Stimulated activated naive B cell treated with anti-CD40 and anti-IgM and Interleukin-4, amounts not matched to agents 10 μg/mL and 1 μg/mL and 100 μg/mL, for 72 hours (primary cell): ENCODE measurements at regions not wholly inside any gene's neighbourhood (a gene's known extent, or its start where the extent isn't known, plus 50 kb on each side); places are given as distances from the start of the nearest gene placed in this dataset.

Source experiments
- ATAC-seq, 2 donors: fragments of 150-1000 bp; cut with Tn5 transposase; replicated peaks; 2 replicates each; pipeline ENCODE4 v1.10.0; 2021; ENCODE audit warnings: moderate library complexity in 1 of 2
- DNase-seq: peaks from one replicate; pipeline ENCODE4 v3.0.0; 2021
- H3K27ac Mint-ChIP-seq: one replicate; pipeline ENCODE4 v1.8.0; 2022; ENCODE audit warnings: mild to moderate bottlenecking, mixed read lengths
- H3K27me3 Mint-ChIP-seq, 2 donors: one replicate each; pipeline ENCODE4 v1.8.0; 2022; ENCODE audit warnings: mixed read lengths in 2 of 2
- H3K36me3 Mint-ChIP-seq, 2 donors: one replicate each; pipeline ENCODE4 v1.8.0; 2022; ENCODE audit warnings: mixed read lengths in 2 of 2, mild to moderate bottlenecking in 1 of 2
- H3K4me1 Mint-ChIP-seq, 2 donors: one replicate each; pipeline ENCODE4 v1.8.0; 2022; ENCODE audit warnings: mixed read lengths in 2 of 2, mild to moderate bottlenecking in 1 of 2
- H3K4me3 Mint-ChIP-seq, 2 donors: one replicate each; pipeline ENCODE4 v1.8.0; 2022; ENCODE audit warnings: mild to moderate bottlenecking in 2 of 2, mixed read lengths in 2 of 2, moderate library complexity in 1 of 2
- H3K9me3 Mint-ChIP-seq, 2 donors: one replicate each; pipeline ENCODE4 v1.8.0; 2022; ENCODE audit warnings: mixed read lengths in 2 of 2, mild to moderate bottlenecking in 1 of 2

DNA sequence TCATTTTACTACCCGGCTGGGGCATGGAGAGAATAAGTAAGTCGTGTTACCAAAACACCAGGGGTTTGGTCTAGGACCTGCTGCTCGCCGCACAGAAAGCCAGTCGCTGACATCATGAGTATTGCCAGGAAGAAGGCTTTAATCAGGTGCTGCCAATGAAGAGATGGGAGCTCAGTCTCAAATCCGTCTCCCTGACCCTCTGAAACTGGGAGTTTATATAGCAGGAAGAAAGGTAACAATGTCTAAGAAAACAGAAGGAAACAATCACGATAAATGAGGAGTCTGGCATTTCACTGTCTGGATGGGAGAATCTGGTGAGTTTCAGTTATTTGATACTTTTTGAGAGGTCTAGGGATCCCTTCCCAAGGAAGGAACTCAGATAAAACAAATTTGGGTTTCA, 437.9 kb upstream of the JARID2 start:
- H3K36me3 Mint-ChIP-seq: peaks cover 0 to 5% of the 10 kb centered on the region in 2 donors
- H3K27me3 Mint-ChIP-seq: no peaks in the 10 kb centered on the region
- H3K4me3 Mint-ChIP-seq: no peak overlapping the region
- H3K4me1 Mint-ChIP-seq: peaks cover 6 to 9% of the 10 kb centered on the region in 2 donors
- ATAC-seq: no peak
- DNase-seq: no peak
- peaks cover 6 to 9% of the 10 kb centered on the region in 2 donors for H3K9me3 Mint-ChIP-seq
- no peak overlapping the region for H3K27ac Mint-ChIP-seq

DNA sequence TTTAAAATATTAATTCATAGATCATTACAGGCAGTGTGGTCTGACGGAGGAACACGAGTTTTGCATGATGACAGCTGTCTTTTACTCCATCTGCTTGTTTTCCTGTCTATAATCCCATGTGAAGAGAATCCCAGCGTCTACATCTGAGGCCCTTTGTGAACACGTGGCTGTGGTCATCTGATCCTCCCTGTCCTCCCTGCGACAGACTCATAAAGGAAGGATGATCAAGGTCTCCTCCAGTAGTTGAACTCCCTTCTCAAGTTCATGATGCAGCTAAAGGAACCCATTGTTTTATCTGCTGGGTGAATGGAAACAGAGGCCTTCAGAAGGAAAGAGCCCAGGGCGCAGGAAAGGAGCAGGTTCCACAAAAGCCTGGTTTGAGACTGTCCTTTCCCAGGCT, 435.8 kb upstream of the JARID2 start:
- DNase-seq: no peak
- Mint-ChIP-seq H3K4me3 (no peak overlapping the region), H3K27me3 (no peaks in the 10 kb centered on the region), H3K4me1 (peaks cover 3 to 6% of the 10 kb centered on the region in 2 donors), H3K9me3 (peaks cover 6 to 9% of the 10 kb centered on the region in 2 donors), H3K36me3 (peaks cover 0 to 5% of the 10 kb centered on the region in 2 donors), H3K27ac (no peak overlapping the region)
- no peak for ATAC-seq

DNA sequence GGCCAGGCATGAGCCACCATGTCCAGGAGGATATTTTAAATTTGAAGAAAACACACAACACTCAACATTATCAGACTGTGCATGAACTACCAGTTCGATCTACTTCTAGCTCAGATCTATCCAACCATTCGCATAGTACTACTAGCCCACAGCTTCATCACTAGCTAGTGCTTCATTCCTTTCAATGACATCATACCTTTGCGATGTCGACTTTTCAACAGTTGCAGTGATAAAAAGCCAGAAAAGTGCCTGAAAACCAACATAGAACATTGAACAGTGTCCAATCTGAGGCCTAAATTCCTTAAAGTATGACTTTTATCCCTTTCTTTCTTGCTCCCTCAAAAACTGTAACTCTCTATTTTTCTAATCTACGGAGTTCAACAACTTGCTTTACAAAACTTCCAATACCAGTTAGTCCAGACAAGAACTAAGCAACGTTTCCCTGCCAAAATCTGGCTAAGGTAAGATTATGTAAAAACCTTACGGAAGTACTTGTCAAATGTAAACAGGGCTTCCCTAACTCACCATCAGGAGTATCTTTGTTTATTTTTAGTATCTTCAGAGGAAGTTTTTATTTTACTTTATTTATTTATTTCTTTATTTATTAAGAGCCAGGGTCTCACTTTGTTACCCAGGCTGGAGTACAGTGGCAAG, 434.0 kb upstream of the JARID2 start:
- DNase-seq (no peak), ATAC-seq (no peak)
- Mint-ChIP-seq H3K4me3 (no peak overlapping the region), H3K9me3 (peaks cover 4 to 6% of the 10 kb centered on the region in 2 donors), H3K27ac (no peak overlapping the region), H3K4me1 (peaks cover 3 to 12% of the 10 kb centered on the region in 2 donors), H3K27me3 (no peaks in the 10 kb centered on the region), H3K36me3 (peaks cover 0 to 5% of the 10 kb centered on the region in 2 donors)

DNA sequence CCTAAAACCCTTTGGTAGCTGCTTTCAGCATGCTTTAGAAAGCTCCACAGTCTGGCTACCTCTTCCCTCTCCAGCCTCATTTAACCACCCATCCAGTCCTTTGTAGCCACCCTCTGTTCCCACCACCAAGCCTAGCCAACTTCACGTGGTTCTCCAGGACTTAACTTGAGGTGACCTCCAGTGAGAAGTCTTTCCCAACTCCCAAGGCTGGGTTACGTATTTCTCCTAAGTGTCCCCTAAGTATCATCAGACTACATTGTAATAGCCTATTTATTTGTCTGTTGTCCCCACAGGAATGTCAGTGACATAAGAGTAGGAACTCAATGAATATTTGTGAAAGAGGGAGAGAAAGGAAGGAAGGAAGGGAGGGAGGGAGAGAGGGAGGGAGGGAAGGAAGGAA, 431.9 kb upstream of the JARID2 start:
- no peaks in the 10 kb centered on the region for H3K36me3 Mint-ChIP-seq
- H3K9me3 Mint-ChIP-seq: no peaks in the 10 kb centered on the region
- H3K4me1 Mint-ChIP-seq: peaks cover 5 to 12% of the 10 kb centered on the region in 2 donors
- no peak overlapping the region for H3K4me3 Mint-ChIP-seq
- H3K27ac Mint-ChIP-seq: no peak overlapping the region
- H3K27me3 Mint-ChIP-seq: no peaks in the 10 kb centered on the region
- DNase-seq (no peak), ATAC-seq (no peak)

DNA sequence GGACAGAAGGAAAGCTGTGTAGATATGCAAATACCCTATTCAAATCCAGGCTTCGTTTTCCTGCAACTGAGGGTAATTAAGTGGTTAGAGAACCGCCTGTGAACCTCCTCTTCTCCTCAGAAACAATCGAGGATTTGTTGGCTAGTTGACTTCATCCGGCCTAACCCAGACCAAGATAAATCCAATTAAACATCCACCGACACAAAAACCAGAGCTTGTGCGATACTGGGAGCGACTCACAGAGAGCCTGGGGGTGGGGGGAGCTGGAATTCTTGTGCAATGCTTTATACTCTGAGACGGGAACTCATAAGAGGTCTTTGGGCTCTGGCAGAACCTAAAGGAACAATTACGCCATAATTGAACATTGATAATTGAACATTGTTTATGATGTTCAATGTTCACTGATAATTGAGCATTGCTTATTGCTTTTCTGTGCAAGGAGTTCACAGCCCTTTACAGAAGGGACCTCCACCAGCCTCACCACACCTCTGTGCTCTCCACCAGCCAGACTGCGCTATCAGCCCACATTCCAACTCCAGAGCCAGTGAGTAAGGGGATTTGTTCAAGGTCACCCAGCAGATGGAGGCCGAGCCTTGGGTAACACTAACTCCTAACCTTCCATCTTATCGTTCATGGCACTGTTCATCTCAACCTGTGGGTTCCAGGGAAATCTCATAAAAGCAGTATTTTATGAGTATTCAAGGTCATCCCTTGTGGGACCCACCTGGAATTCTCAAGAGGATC, 429.6 kb upstream of the JARID2 start:
- DNase-seq (no peak), ATAC-seq (no peak)
- H3K27me3 Mint-ChIP-seq: no peaks in the 10 kb centered on the region
- peaks cover 0 to 4% of the 10 kb centered on the region in 2 donors for H3K36me3 Mint-ChIP-seq
- no peak overlapping the region for H3K27ac Mint-ChIP-seq
- no peak overlapping the region for H3K4me3 Mint-ChIP-seq
- peaks cover 0 to 3% of the 10 kb centered on the region in 2 donors for H3K9me3 Mint-ChIP-seq
- H3K4me1 Mint-ChIP-seq: peaks cover 18 to 28% of the 10 kb centered on the region in 2 donors

DNA sequence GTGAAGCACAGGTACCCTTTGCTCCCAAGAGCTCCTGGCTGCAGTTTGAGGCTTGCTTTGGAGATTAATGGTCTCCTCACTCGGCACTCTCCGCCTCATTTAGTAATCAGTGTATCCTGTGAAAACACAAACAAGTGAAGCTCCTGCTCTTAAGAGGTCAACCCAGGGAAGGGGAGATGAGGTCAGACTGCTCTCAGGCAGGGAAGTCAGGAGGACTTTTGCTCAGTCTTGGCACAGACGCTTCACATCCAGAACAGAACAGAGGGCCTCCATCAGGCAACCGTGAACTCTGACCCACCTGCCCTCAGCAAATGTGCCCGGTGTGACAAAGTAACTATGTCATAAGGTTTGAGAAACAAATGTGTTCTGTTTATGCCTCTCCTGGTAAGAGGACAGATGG, 428.8 kb upstream of the JARID2 start:
- Mint-ChIP-seq H3K36me3 (peaks cover 0 to 4% of the 10 kb centered on the region in 2 donors), H3K4me1 (peaks cover 21 to 36% of the 10 kb centered on the region in 2 donors), H3K27ac (no peak overlapping the region), H3K9me3 (peaks cover 0 to 3% of the 10 kb centered on the region in 2 donors), H3K27me3 (no peaks in the 10 kb centered on the region), H3K4me3 (no peak overlapping the region)
- DNase-seq (no peak), ATAC-seq (no peak)

DNA sequence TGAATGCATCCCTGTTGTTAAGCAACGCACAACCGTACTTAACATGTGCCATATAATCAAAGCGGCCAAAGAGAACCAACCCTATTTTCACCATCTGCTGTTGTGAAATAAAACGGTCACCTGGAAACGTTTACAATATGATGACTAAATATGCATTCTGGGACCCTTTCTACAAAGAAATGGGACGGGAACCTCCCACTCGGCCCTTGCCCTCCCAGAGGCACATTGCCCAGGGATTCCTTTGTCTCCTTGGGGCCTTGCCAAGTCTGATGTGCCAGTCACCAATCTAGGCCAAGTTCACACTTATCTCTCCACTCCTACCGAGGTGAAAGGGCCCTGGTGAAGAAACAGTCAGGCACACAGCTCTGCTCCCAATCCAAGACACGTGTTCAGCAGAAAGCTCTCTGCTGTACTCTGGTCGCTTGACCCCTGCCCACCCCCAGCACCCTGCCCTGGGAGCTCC, 427.4 kb upstream of the JARID2 start:
- Mint-ChIP-seq H3K4me1 (peaks cover 21 to 37% of the 10 kb centered on the region in 2 donors), H3K27ac (no peak overlapping the region), H3K36me3 (peaks cover 0 to 4% of the 10 kb centered on the region in 2 donors), H3K27me3 (no peaks in the 10 kb centered on the region), H3K9me3 (peaks cover 0 to 3% of the 10 kb centered on the region in 2 donors), H3K4me3 (no peak overlapping the region)
- no peak for DNase-seq
- no peak for ATAC-seq

DNA sequence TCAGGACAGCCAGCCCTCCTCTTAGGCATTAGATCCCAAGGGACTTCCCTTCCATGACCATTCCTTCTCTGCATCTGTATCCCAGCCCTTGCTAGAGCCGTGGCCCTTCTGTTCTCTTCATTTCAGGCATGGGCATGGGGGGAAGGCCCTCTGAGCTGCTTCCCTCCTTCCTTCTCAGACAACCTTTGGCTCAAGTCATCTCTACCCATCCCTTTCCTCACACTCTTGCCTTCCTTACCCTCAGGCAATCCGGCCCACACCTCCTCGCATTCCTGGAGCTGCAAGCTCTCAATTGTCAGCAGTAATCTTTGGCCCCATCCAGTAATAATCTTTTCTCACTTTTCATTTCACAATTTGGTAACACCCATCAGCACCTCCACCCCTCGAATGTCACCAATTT, 426.9 kb upstream of the JARID2 start:
- H3K36me3 Mint-ChIP-seq: peaks cover 0 to 4% of the 10 kb centered on the region in 2 donors
- DNase-seq (no peak), ATAC-seq (no peak)
- no peaks in the 10 kb centered on the region for H3K27me3 Mint-ChIP-seq
- no peak overlapping the region for H3K4me3 Mint-ChIP-seq
- peaks cover 0 to 3% of the 10 kb centered on the region in 2 donors for H3K9me3 Mint-ChIP-seq
- H3K27ac Mint-ChIP-seq: no peak overlapping the region
- H3K4me1 Mint-ChIP-seq: peaks cover 23 to 37% of the 10 kb centered on the region in 2 donors

DNA sequence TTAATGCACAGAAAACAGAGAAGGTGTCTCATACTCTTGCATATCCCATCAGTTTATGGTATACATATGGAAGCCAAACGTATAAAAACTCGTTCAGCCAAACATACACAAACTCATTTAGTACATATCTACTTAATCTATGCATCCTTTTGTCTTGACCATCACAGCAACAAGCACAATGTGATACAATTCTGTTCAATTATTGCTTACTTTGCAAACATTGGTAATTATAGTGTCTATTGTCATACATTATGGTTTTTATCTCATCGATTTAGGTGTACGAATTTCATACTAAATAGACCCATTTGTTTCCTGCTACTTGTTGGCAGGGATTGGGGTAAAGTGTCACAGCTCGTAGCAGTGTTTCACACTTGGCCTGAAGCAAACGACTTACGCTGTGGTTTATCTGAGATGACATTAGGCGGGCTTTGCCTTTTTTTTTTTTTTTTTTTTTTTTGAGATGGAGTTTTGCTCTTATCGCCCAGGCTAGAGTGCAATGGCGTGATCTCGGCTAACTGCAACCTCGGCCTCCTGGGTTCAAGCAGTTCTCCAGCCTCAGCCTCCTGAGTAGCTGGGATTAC, 425.9 kb upstream of the JARID2 start:
- DNase-seq (no peak), ATAC-seq (no peak)
- Mint-ChIP-seq H3K9me3 (peaks cover 0 to 3% of the 10 kb centered on the region in 2 donors), H3K27me3 (no peaks in the 10 kb centered on the region), H3K27ac (no peak overlapping the region), H3K4me1 (peaks cover 25 to 43% of the 10 kb centered on the region in 2 donors), H3K4me3 (no peak overlapping the region), H3K36me3 (peaks cover 0 to 4% of the 10 kb centered on the region in 2 donors)

DNA sequence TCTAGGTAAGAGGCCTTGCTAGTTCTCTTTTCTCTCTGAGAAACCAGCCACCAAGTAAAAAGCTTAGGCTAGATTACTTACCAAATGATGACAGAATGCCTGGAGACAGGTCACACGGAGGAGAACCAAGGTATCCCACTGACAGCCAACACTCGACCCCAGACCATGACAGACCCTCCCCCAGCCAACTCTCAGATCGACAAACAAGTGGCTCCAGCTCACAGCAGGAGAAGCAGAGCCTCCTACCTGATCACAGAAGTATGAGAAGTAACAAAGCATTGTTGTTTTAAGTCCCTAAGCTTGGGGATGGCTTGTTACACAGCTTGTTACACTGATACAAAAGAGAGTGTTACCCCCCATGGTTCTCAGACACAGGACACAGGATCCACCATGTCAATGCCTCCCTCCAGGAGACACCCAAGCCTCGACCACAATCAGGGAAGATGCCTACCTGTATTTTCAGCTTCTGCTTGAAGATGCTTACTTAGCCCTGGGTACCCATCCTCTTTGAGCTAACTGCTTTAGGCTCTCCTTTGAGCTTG, 423.8 kb upstream of the JARID2 start:
- DNase-seq (no peak), ATAC-seq (no peak)
- H3K27ac Mint-ChIP-seq: no peak overlapping the region
- H3K36me3 Mint-ChIP-seq: peaks cover 0 to 4% of the 10 kb centered on the region in 2 donors
- no peaks in the 10 kb centered on the region for H3K27me3 Mint-ChIP-seq
- peaks cover 25 to 38% of the 10 kb centered on the region in 2 donors for H3K4me1 Mint-ChIP-seq
- peaks cover 0 to 3% of the 10 kb centered on the region in 2 donors for H3K9me3 Mint-ChIP-seq
- no peak overlapping the region for H3K4me3 Mint-ChIP-seq

DNA sequence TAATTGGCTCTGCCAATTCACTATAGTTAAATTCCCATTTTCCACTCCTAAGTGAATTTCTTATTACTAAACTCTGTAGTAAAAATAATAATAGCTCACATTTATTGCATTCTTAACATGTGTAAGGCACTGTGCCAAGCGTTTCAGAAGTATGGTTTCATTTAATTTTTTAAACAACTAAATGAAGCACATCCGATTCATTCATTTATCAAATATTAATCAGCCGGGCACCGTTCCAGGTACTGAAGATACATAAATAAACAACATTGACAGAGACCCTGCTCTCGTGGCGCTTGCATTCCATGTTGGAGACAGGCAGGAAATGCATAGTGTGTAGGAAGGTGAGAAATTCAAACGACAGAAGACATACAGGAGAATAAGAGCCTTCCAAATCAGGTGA, 423.2 kb upstream of the JARID2 start:
- no peak for DNase-seq
- Mint-ChIP-seq H3K36me3 (peaks cover 0 to 4% of the 10 kb centered on the region in 2 donors), H3K9me3 (peaks cover 0 to 3% of the 10 kb centered on the region in 2 donors), H3K27me3 (no peaks in the 10 kb centered on the region), H3K4me1 (peaks cover 25 to 38% of the 10 kb centered on the region in 2 donors), H3K4me3 (no peak overlapping the region), H3K27ac (no peak overlapping the region)
- ATAC-seq: no peak

DNA sequence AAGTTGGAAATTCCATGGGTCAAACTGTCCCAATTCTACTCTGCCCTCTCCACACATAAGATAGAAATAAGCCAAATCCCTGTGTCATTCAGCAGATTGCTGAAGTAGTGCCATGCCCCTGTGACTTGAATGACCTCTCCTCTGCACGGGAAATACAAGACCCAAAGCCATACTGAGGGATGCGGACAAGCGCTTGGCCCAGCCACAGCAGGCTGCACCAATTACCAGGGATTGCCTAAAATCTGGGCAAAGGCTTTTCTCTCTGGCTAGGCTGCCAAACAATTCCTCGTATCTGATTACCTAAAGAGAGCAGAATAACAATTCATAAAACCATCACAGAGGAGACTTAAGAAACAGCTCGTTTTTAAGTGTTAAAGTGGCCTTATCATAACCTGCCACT, 421.8 kb upstream of the JARID2 start:
- Mint-ChIP-seq H3K27ac (no peak overlapping the region), H3K27me3 (no peaks in the 10 kb centered on the region), H3K36me3 (peaks cover 0 to 4% of the 10 kb centered on the region in 2 donors), H3K4me1 (peaks cover 19 to 33% of the 10 kb centered on the region in 2 donors), H3K4me3 (no peak overlapping the region), H3K9me3 (peaks cover 0 to 3% of the 10 kb centered on the region in 2 donors)
- DNase-seq (no peak), ATAC-seq (no peak)

DNA sequence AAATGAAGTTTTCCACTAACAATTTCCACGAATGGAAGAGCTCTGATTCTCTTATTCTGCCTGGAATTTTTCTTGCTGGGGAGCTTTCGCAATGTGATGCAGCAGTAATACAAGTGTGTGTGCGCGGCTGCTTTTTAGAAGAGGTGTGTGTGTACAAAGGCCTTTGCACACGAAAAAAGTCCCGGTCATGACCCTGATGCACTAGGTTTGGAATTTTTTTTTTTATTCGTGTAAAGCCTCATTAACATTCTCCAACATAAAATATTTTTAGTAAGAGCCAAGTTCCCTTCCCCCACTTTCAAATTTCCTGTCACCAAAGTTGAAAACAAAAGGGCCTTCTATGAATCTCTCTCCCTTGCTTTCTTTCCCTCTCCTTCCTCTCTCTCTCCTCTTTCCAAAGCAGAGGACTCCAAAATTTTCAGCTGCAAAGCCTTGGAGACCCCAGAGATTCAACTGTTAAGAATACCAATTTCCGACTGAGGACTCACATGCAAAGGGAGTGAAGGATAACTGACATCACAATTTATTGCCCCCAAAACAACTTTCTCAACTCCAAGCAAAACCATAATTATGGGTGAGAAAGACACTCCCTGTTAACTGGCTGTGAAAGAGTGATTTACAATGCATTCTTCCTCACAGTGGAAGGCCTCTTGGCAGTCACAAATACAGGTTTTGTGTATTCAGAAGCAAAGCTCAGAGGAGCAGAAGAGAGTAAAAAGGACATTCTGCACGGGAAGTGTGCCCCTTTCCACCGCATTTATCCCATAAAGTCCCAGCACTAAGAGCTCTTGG, 421.2 kb upstream of the JARID2 start:
- Mint-ChIP-seq H3K27me3 (no peaks in the 10 kb centered on the region), H3K4me3 (no peak overlapping the region), H3K36me3 (peaks cover 0 to 4% of the 10 kb centered on the region in 2 donors), H3K27ac (no peak overlapping the region), H3K4me1 (peaks cover 13 to 27% of the 10 kb centered on the region in 2 donors), H3K9me3 (peaks cover 0 to 3% of the 10 kb centered on the region in 2 donors)
- ATAC-seq (no peak), DNase-seq (no peak)

DNA sequence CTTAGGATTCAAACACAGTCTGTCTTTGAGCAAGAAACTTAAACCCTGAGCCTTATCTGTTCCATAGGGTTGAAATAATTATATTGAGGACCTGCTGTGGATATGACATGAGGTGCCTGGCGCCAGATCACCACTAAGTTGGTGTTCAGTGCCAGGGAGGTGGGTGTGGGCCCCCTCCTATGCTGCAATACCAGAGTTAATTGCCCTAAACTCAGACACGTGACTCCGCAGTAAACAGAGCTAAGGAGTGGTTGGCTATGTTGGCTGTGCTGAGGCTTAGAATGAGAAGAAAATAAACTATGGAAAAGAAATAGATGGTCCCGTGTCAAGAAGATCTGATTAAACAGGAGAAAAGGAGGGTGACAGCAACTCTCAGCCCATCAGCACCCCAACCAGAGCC, 419.4 kb upstream of the JARID2 start:
- Mint-ChIP-seq H3K27ac (no peak overlapping the region), H3K36me3 (no peaks in the 10 kb centered on the region), H3K9me3 (peaks cover 0 to 4% of the 10 kb centered on the region in 2 donors), H3K4me3 (no peak overlapping the region), H3K27me3 (no peaks in the 10 kb centered on the region), H3K4me1 (peaks cover 7 to 17% of the 10 kb centered on the region in 2 donors)
- DNase-seq: no peak
- ATAC-seq: no peak
